ENCODE measurements at regions not wholly inside any gene's neighbourhood (a gene's known extent, or its start where the extent isn't known, plus 50 kb on each side); places are given as distances from the start of the nearest gene placed in this dataset.

DNA sequence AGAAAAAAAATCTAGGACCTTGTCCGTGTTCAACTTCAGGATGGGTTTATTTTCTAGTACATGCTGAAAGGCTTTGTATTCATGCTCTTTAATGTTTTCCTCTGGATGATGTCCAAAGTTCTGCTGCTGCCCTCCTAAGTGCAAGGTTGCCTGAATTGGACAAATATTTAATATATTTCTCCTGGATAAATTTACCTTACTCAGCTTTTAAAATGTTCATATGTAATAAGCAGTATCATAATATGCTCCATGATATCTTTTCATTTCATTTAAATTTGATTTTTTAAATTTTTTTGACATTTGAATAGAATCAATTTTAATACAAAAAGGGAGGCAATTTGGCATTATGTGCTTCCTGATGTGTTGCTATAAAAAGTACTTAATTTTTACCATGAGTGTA, 95.9 kb upstream of the SLC25A13 start:
- no peak for DNase-seq (ENCODE audit: low spot score)
- WGBS = 71% methylated on average over 1 of the region's 1 CpG
- H3K9me3 ChIP-seq (ENCODE audit: control insufficient read depth in 4 of 4, low read length in 3 of 4) = no peaks in the 10 kb centered on the region
- no peak for TF ChIP-seq FOXA2 (IDR thresholded peaks at IDR 0.05)
- no peak for TF ChIP-seq HNF4G (IDR thresholded peaks at IDR 0.05)
- TF ChIP-seq GABPA (IDR thresholded peaks at IDR 0.05 in 1 of 2, conservative IDR thresholded peaks at IDR 0.05 in 1 of 2) = no peak
- TF ChIP-seq, protein P1, sequence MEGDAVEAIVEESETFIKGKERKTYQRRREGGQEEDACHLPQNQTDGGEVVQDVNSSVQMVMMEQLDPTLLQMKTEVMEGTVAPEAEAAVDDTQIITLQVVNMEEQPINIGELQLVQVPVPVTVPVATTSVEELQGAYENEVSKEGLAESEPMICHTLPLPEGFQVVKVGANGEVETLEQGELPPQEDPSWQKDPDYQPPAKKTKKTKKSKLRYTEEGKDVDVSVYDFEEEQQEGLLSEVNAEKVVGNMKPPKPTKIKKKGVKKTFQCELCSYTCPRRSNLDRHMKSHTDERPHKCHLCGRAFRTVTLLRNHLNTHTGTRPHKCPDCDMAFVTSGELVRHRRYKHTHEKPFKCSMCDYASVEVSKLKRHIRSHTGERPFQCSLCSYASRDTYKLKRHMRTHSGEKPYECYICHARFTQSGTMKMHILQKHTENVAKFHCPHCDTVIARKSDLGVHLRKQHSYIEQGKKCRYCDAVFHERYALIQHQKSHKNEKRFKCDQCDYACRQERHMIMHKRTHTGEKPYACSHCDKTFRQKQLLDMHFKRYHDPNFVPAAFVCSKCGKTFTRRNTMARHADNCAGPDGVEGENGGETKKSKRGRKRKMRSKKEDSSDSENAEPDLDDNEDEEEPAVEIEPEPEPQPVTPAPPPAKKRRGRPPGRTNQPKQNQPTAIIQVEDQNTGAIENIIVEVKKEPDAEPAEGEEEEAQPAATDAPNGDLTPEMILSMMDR (IDR thresholded peaks at IDR 0.05; ENCODE audit: low read depth, low read length, missing input control) = no peak
- TF ChIP-seq RXRA (IDR thresholded peaks at IDR 0.05) = no peak
- TF ChIP-seq SP1 (IDR thresholded peaks at IDR 0.05) = no peak
- TF ChIP-seq YY1 (IDR thresholded peaks at IDR 0.05) = no peak
- no peak for TF ChIP-seq FOXA1 (IDR thresholded peaks at IDR 0.05)
- TF ChIP-seq REST (IDR thresholded peaks at IDR 0.05) = no peak
- TF ChIP-seq, protein P2, sequence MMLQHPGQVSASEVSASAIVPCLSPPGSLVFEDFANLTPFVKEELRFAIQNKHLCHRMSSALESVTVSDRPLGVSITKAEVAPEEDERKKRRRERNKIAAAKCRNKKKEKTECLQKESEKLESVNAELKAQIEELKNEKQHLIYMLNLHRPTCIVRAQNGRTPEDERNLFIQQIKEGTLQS (IDR thresholded peaks at IDR 0.05) = no peak
- no peak for TF ChIP-seq JUND (IDR thresholded peaks at IDR 0.05)
- TF ChIP-seq TAF1 (conservative IDR thresholded peaks at IDR 0.05) = no peak
- no peak for TF ChIP-seq EGR1 (IDR thresholded peaks at IDR 0.05; ENCODE audit: low read depth in 2 of 2)
- TF ChIP-seq, protein P3, sequence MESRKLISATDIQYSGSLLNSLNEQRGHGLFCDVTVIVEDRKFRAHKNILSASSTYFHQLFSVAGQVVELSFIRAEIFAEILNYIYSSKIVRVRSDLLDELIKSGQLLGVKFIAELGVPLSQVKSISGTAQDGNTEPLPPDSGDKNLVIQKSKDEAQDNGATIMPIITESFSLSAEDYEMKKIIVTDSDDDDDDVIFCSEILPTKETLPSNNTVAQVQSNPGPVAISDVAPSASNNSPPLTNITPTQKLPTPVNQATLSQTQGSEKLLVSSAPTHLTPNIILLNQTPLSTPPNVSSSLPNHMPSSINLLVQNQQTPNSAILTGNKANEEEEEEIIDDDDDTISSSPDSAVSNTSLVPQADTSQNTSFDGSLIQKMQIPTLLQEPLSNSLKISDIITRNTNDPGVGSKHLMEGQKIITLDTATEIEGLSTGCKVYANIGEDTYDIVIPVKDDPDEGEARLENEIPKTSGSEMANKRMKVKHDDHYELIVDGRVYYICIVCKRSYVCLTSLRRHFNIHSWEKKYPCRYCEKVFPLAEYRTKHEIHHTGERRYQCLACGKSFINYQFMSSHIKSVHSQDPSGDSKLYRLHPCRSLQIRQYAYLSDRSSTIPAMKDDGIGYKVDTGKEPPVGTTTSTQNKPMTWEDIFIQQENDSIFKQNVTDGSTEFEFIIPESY (IDR thresholded peaks at IDR 0.05) = no peak
- no peak for TF ChIP-seq NR2F2 (IDR thresholded peaks at IDR 0.05)
- no peak for TF ChIP-seq HNF4A (conservative IDR thresholded peaks at IDR 0.05)
- TF ChIP-seq RAD21 (IDR thresholded peaks at IDR 0.05) = no peak
- H3K4me1 ChIP-seq (ENCODE audit: control insufficient read depth in 4 of 4, insufficient read depth in 4 of 4, low read length in 3 of 4) = peaks cover 4 to 28% (median 25%) of the 10 kb centered on the region in 4 donors
- H3K4me3 ChIP-seq (ENCODE audit: low read depth in 1 of 3, low read length in 3 of 3) = no peak overlapping the region
- H3K36me3 ChIP-seq (ENCODE audit: control insufficient read depth in 4 of 4, insufficient read depth in 3 of 4, low read depth in 1 of 4, low read length in 3 of 4) = no peaks in the 10 kb centered on the region
- no peak overlapping the region for H3K9ac ChIP-seq (ENCODE audit: low read depth in 1 of 2, low read length in 2 of 2)
- no peaks in the 10 kb centered on the region for H3K27me3 ChIP-seq (ENCODE audit: control insufficient read depth in 4 of 4, insufficient read depth in 4 of 4, low read length in 3 of 4)
- no peak overlapping the region for H3K27ac ChIP-seq (ENCODE audit: low read depth in 1 of 2, low read length in 2 of 2)

- no peak overlapping the region for H3K9ac ChIP-seq (ENCODE audit: low read depth in 1 of 2, low read length in 2 of 2)
- H3K4me3 ChIP-seq (ENCODE audit: low read depth in 1 of 3, low read length in 3 of 3) = no peak overlapping the region
- H3K9me3 ChIP-seq (ENCODE audit: control insufficient read depth in 4 of 4, low read length in 3 of 4) = no peaks in the 10 kb centered on the region
- H3K36me3 ChIP-seq (ENCODE audit: control insufficient read depth in 4 of 4, insufficient read depth in 3 of 4, low read depth in 1 of 4, low read length in 3 of 4) = no peaks in the 10 kb centered on the region
- peaks cover 4 to 28% (median 25%) of the 10 kb centered on the region in 4 donors for H3K4me1 ChIP-seq (ENCODE audit: control insufficient read depth in 4 of 4, insufficient read depth in 4 of 4, low read length in 3 of 4)
- no peak for DNase-seq (ENCODE audit: low spot score)
- peak overlapping the region; percentile 56 to 57 for H3K27ac ChIP-seq (ENCODE audit: low read depth in 1 of 2, low read length in 2 of 2)
- 22% methylated on average over 1 of the region's 1 CpG for WGBS
- H3K27me3 ChIP-seq (ENCODE audit: control insufficient read depth in 4 of 4, insufficient read depth in 4 of 4, low read length in 3 of 4) = no peaks in the 10 kb centered on the region
- TF ChIP-seq HNF4A (conservative IDR thresholded peaks at IDR 0.05) = peak; percentile 61 to 75
- TF ChIP-seq GABPA (IDR thresholded peaks at IDR 0.05 in 1 of 2, conservative IDR thresholded peaks at IDR 0.05 in 1 of 2) = no peak
- TF ChIP-seq RXRA (IDR thresholded peaks at IDR 0.05) = peak; percentile 68 to 85
- TF ChIP-seq REST (IDR thresholded peaks at IDR 0.05) = peak; percentile 29
- peak; percentile 55 for TF ChIP-seq MAX (IDR thresholded peaks at IDR 0.05)
- TF ChIP-seq, protein P2 (IDR thresholded peaks at IDR 0.05) = peak; percentile 6
- peak; percentile 40 for TF ChIP-seq SP1 (IDR thresholded peaks at IDR 0.05)
- TF ChIP-seq NR2F2 (IDR thresholded peaks at IDR 0.05) = peak; percentile 54
- TF ChIP-seq FOXA2 (IDR thresholded peaks at IDR 0.05) = peak; percentile 42
- TF ChIP-seq, protein P1 (IDR thresholded peaks at IDR 0.05; ENCODE audit: low read depth, low read length, missing input control) = no peak
Observed at GRCh38 chr7:96416599-96416998, 94.7 kb upstream of the SLC25A13 start.

Data from liver (tissue), 8 donors.